GM21367 (cell line): ENCODE measurements at regions not wholly inside any gene's neighbourhood (a gene's known extent, or its start where the extent isn't known, plus 50 kb on each side); places are given as distances from the start of the nearest gene placed in this dataset.

ENCODE experiments used
- ATAC-seq: cut with Tn5 transposase; IDR thresholded peaks from one replicate; pipeline ENCODE4 v1.9.1; 2021; ENCODE audit not compliant: unreplicated experiment

GRCh38 chr11:127675581-127675980 is 675.0 kb upstream of the KIRREL3 start:
- ATAC-seq, result no peak

GRCh38 chr11:127674754-127675153 is 674.2 kb upstream of the KIRREL3 start:
- no peak for ATAC-seq

GRCh38 chr11:127670374-127671119 is 670.0 kb upstream of the KIRREL3 start:
- no peak for ATAC-seq

- no peak for ATAC-seq
These were observed 655.7 kb upstream of the KIRREL3 start for GRCh38 chr11:127656116-127656836.

GRCh38 chr11:127653076-127653475 is 652.5 kb upstream of the KIRREL3 start:
- no peak for ATAC-seq

- ATAC-seq, result no peak
These were observed 651.3 kb upstream of the KIRREL3 start for GRCh38 chr11:127651888-127652221.

- no peak for ATAC-seq
These were observed 650.8 kb upstream of the KIRREL3 start for GRCh38 chr11:127651175-127651887.

- ATAC-seq, result no peak
These were observed 649.4 kb upstream of the KIRREL3 start for GRCh38 chr11:127649958-127650357.

GRCh38 chr11:127649071-127649470 is 648.5 kb upstream of the KIRREL3 start:
- no peak for ATAC-seq

GRCh38 chr11:127648583-127648982 is 648.0 kb upstream of the KIRREL3 start:
- no peak for ATAC-seq

- ATAC-seq, result no peak
These were observed 643.8 kb upstream of the KIRREL3 start for GRCh38 chr11:127644366-127644765.

GRCh38 chr11:127643268-127644058 is 642.9 kb upstream of the KIRREL3 start:
- ATAC-seq, result no peak

GRCh38 chr11:127640561-127641451 is 640.2 kb upstream of the KIRREL3 start:
- ATAC-seq, result no peak

- no peak for ATAC-seq
These were observed 639.3 kb upstream of the KIRREL3 start for GRCh38 chr11:127639916-127640315.

GRCh38 chr11:127632976-127633680 is 632.6 kb upstream of the KIRREL3 start:
- no peak for ATAC-seq

- no peak for ATAC-seq
These were observed 632.0 kb upstream of the KIRREL3 start for GRCh38 chr11:127632546-127632945.

GRCh38 chr11:127631974-127632373 is 631.4 kb upstream of the KIRREL3 start:
- no peak for ATAC-seq

- ATAC-seq, result no peak
These were observed 628.6 kb upstream of the KIRREL3 start for GRCh38 chr11:127629200-127629599.

GRCh38 chr11:127628458-127628785 is 627.9 kb upstream of the KIRREL3 start:
- ATAC-seq, result no peak
